ENCODE measurements at regions not wholly inside any gene's neighbourhood (a gene's known extent, or its start where the extent isn't known, plus 50 kb on each side); places are given as distances from the start of the nearest gene placed in this dataset.
"Not testable (repeated sequence)": the region's sequence is repeated elsewhere in the genome, so short reads cannot be mapped to it uniquely, and the experiment has no call there.

DNA sequence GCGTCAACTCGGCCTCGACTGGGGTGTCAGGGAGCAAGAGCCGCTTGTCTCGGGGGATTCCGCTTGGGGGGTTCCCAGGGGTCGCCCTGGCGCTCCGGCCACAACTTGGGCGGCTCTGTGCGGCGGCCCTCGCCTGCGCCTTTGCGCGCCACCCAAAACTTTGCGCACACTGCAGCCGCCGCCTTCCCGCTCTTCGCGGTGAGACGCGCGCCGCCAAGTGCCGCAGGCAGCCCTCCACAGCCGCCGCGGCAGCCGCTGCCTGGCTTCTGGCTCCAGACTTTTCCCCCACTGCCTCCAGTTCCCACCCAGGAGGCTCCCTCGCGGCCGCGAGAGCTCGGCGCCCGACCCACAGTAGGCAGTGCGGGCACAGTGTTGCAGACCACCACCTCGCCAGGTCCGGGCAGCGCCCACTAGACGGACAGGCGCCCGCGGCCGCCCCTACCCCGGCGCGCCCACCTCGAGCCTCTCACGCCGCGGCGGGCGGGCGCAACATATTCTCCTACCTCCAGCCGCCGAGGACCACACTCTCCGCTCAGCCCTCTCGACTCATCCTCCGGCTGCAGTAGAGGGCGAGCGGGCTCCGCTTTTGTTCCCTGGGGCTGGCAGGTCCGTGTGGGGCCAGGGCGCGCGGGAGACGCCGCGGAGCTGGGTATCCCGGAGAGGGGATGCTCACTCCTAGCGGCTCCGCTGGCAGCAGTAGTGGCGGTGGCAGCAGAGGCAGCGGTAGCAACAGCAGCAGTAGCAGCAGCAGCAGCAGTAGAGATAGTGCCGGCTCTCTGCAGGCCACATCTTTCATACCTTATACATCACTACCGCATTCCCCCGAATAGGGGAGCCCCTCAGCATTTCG lies 296.6 kb downstream of the OMA1 start:
- DNase-seq: no peak

GRCh38 chr1:58249388-58249736 lies 297.2 kb downstream of the OMA1 start:
- DNase-seq: no peak

GRCh38 chr1:58248791-58249190 lies 297.7 kb downstream of the OMA1 start:
- no peak for DNase-seq

DNA sequence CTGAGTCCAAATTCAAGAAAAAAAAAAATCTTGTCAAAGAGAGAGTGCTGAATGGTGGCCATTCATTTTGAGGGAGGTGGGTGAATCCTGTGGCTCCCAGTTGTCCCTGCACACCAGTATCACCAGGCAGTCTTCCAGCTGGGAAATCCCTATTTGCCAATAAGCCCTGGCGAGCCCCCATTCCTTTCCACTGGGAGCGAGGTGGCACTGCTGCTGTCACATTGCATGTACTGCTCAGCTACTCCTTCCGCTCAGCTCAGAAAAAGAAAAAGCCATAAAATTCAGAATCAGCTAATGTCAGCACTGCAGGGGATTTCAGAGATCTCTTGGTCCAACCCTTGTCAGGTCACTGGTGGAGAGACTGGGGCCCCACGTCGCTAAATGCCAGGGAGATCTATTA lies 298.5 kb downstream of the OMA1 start:
- DNase-seq: no peak

GRCh38 chr1:58246549-58246948 lies 300.0 kb downstream of the OMA1 start:
- no peak for DNase-seq

- DNase-seq: no peak
Measured at GRCh38 chr1:58244872-58245271, 301.7 kb downstream of the OMA1 start.

DNA sequence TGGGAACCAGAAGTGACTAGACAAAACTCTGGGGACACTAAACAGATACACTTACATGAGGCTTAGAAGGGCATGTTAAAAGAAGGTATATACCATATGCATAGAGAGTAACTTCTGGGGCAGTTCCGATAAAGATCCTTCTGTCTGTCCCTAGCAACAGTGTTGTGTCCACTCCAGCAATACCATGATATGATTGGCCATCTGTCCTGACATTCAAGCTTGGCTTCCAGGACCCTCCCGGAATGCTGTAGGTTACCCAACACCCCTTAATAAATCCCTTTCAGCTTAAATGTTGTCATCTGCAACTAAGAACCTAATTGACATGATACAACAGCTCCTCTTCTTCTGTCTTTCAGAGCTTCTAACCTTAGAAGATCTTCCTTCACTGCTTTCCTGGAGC lies 307.7 kb downstream of the OMA1 start:
- DNase-seq: no peak

- DNase-seq: no peak
Measured at GRCh38 chr1:58233729-58234128, 312.8 kb downstream of the OMA1 start.

GRCh38 chr1:58231204-58231603 lies 315.3 kb downstream of the OMA1 start:
- no peak for DNase-seq

DNA sequence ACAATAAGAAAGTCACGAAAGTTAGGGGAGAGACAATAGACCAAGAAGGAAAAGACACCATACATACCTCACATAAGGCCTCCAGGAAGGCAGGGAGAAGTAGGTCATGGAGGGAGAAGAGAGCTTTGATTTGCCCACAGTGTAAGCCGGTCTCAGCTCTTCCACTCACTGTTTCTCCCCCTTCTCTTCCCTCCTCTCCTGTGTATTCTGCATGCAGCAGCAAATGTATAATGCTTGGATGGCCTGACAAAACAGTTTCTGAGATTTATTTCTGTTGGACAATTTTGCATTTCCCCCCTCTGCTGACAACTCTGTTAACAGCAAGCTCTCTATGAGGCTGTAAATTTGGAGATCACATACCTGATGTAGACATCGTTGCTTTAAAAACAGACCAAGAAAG lies 318.9 kb downstream of the OMA1 start:
- no peak for DNase-seq

DNA sequence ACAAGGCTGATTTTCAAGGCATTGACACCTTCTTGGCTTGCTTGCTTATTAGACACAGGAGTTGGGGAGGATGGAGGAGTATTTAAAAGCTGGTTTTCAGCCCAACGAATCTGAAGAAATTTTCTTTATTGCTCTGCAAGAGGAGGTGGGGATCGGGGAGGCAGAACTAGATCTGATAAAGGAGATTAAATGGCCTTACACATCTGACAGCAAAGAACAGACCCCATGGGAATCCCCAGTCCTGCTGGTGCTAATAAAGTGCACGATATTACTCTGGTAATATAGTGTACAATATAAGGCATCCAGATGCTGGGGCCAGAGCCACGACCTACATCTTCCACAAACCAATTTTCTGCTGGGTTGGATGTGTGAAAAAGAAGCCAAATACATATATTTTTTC lies 323.0 kb downstream of the OMA1 start:
- no peak for DNase-seq

GRCh38 chr1:58220836-58221472 lies 325.6 kb downstream of the OMA1 start:
- no peak for DNase-seq

GRCh38 chr1:58216169-58216568 lies 330.4 kb downstream of the OMA1 start:
- not testable (repeated sequence) for DNase-seq

DNA sequence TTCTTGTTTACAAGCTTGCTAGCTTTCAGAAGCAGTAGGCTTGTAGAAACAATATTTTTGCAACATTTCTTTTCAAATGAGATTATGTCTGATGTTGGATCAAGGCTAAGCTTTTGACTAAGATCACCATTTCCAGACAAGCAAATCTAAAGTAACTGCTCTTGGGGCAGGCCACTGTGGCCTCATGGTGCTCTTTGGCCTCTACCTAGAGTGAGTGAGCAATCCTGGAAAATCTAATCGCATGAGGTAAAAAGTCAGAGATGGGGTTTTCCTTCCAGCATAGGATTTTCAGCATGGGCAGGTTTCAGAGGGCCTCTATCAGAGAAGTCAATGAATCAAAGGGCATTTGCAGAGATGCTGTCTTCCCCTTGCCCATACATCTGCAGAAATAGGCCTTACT lies 331.9 kb downstream of the OMA1 start:
- DNase-seq: no peak

GRCh38 chr1:58211869-58212268 lies 334.7 kb downstream of the OMA1 start:
- no peak for DNase-seq

GRCh38 chr1:58209575-58209974 lies 337.0 kb downstream of the OMA1 start:
- DNase-seq: no peak

DNA sequence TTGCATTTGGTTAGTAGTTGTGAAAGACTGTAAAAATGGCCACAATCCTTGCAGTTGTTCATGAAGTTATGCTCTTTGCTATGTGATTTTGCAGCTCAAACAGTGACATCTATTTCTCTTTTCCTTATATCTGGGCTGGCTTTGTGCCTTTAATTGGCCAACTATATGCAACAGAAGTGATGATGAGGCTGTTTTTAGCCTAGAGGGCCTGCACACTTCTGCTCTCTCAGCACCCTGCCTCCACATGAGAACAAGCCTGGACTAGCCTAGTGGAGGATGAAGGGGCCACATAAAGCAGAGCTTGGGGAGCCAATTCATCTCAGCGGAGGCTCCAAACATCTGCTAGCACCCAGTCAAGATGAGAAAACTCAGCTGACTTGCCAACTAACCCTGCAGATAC lies 339.8 kb downstream of the OMA1 start:
- DNase-seq: no peak

- no peak for DNase-seq
Measured at GRCh38 chr1:58204284-58204683, 342.2 kb downstream of the OMA1 start.

DNA sequence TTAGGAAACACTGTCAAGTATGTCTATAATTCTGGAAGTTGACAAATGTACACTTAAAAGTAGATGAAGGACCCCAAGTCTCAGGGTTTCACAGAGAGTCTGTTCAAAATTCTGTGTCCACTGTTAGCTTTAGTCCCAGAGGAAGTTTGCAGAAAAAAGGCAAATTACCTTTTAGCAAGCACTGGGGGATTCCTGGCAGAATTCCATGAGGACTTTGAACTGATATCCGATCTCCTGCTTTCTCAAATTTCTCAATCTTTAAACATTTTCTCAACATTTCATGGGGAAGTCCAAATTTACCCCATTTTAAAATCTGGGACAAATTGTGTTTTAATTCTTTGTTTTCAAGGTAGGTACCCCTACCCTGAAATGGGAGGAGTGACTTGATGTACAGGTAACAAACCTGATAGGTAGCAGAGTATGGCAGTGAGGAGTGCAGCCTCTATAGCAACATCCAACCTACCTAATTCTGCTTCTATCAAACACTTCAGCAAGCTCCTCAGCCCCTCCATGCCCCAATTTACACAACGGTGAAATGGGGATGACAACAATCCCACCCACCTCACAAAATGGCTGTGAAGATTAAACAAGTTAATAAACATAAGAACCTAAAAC lies 344.9 kb downstream of the OMA1 start:
- DNase-seq: no peak

DNA sequence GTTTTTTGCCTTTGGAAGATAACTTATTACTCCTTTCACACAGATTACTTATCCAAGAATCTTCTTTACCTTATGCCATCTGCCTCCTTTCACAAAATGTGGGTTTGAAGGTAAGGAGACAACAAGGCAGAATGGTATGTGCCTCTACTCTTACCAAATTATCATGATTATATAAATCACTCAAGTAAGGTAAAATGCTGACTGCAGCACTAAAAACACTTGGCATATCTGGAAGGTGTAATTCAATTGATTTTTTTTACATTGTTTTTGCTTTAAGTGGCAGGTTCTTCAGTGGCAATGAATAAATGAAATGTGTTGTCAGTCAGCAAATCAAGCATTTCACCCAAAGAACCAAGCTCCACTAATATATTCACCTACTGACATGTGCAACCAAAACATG lies 346.1 kb downstream of the OMA1 start:
- no peak for DNase-seq

DNA sequence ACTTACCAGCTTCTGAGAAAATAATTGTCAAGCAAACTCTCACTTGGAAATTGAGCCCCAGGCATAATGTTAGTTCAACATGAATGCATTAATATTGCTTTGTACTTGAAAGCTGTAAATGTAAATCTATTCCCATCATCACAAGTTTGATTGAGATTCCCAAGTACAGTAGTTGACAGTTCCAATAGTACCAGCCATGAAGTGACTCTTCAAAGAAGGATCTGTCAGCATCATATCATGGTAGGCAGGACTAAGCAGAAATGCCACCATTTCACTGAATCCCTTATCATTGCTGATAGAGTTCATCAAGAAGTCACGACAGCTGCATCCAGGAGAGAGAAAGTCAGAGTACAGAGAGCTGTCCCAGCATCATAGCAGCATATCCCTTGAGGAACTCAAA lies 348.7 kb downstream of the OMA1 start:
- no peak for DNase-seq

DNA sequence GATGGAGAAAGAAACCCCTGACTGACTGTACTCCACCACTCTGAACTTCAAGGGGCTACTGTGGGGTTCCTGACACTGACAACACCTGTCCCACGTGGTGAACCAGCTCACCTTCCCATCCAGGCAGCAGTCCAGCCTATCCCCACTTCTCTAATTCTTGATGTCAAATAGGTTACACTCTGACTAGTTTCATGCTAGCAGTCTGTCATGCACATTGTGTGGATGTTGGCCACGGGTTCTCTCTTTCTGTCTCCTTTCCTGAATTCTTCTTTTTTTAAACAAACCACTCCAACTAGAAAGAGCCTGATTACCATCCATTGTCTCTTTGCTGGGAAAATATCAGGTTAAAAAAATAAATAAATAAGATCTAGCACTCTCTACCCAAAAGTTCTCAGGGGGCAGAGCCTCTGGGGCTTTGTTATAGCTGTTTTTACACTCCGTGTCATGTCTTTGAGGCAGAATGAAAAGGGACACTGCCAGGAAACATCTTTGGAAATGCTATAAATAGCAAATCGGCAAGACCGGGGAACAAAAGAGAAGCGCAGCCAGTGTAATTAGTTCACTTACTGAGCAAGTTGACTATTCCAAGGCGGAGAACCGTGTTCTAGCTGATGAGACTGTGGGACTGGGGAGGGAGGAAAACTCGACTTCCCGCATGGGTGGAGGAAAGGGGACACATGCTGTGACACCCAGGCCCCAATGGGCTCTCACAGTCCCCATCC lies 356.1 kb downstream of the OMA1 start:
- DNase-seq: no peak

- DNase-seq: no peak
Measured at GRCh38 chr1:58189453-58189852, 357.1 kb downstream of the OMA1 start.

DNA sequence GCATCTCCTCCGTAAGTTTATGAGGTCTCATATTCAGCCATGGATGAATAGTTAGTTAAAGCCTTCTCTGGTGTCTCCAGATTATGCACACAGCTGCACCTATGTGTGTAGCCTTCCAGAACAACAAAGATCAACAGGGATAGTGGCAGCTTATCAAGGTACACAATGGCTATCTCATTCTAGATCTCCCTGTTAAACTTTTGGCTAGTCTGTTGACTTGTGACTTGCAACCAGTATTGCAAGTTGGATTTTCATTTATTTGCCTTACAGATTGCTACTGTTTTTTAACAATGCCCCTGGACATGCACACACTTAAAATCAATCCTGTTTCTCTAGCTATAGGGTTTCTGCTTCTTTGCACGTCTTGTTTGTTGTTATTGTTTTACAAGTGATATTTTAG lies 363.2 kb downstream of the OMA1 start:
- no peak for DNase-seq
